Effector CD4-positive, alpha-beta T cell (primary cell): ENCODE measurements at regions not wholly inside any gene's neighbourhood (a gene's known extent, or its start where the extent isn't known, plus 50 kb on each side); places are given as distances from the start of the nearest gene placed in this dataset.
"Not testable (repeated sequence)": the region's sequence is repeated elsewhere in the genome, so short reads cannot be mapped to it uniquely, and the experiment has no call there.

Experiments
- DNase-seq: peaks from one replicate; pipeline ENCODE4 v3.0.0-alpha.2; 2020

GRCh38 chr13:59266478-59267063 lies 897.2 kb downstream of the DIAPH3 start:
- DNase-seq = no peak

DNA sequence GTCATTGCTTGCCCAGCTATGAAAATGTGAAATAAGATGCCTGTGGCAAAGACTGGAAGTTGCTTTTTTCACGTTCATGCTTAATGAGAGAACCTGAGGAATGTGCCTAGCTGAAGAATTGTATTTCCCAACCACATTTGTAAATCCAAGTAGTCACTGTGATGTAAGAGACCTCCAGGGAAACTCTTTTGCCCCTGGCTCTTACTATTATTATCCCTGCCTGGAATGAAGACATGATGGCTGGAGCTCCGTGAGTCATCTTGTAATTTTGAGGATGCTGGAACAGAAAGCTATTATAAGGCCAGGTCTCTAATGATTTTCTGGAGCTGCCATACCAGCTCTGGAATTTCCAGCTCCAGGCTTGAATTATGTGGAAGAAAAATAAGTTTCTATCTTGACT lies 894.3 kb downstream of the DIAPH3 start:
- DNase-seq = no peak

DNA sequence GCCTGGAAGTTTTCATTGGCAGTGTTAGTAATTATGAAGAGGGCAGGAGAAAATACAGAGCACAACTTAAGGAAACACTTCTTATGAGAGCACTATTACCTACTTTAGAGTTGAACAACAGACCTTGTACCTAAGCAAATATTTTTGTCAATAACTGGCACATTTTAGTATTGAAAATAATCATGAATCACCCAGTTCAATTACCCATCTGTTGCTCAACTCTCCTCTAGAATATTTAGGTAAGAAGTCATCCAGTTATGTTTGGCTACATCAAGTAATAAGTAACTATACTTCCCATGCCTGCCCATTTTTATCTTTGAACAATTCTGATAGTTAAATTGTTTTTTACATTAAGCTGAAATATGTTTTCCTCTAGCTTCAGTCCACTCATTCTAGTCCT lies 893.4 kb downstream of the DIAPH3 start:
- no peak for DNase-seq

GRCh38 chr13:59274958-59275727 lies 888.6 kb downstream of the DIAPH3 start:
- DNase-seq = no peak

GRCh38 chr13:59276436-59276835 lies 887.3 kb downstream of the DIAPH3 start:
- no peak for DNase-seq

GRCh38 chr13:59277106-59277505 lies 886.6 kb downstream of the DIAPH3 start:
- DNase-seq = no peak

DNA sequence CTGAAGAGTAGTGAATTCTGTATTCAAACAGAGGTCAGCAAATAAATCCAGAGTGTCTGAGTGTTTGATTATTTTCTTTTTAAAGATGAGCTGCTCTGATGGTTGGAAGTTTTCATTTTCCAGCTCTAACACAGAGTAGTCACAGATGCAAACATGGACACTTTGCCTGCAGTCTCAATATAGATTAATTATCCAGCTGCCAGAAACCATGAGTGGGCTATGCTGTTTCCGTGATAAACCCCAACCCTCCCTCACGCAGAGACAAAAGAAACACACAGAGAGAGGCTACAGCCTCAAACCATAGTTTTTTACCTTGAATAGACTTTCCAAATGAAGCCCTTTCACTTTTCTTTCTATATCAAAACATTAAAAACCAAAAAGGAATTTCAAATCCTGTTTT lies 884.7 kb downstream of the DIAPH3 start:
- no peak for DNase-seq

DNA sequence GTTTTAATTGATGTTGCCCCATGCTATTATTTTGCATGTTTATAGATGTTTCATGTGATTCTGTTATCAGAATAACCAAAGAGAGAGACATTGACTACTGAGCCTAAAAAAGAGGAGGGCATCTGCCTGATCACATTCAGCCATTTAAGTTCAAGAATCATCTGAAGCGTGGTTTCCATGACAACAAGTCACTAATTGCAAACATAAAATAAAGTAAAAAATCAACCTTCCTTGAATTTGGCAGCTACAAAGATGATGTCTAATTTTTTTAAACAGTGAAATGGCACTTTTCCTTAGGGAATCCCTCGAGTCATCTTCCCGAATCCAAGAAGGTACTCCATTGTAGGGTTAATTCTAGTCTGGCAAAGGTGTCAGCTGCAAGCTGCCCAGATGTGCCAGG lies 884.2 kb downstream of the DIAPH3 start:
- no peak for DNase-seq

GRCh38 chr13:59280297-59280696 lies 883.4 kb downstream of the DIAPH3 start:
- DNase-seq = no peak

DNA sequence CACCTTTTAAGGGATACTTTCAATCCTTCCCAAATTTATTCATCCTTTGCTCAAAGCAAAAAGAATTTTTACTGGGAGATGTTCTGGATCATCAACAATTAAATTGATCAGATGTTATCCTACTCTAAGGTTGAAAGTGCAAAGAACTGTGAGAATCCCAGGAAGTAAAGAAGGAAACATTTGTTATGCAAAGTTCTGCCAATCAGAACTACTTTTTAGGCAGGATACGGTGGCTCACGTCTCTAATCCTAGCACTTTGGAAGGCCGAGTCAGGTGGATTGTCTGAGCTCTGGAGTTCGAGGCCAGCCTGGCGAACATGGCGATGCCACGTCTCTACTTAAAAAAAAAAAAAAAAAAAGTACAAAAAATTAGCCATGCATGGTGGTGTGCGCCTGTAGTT lies 882.3 kb downstream of the DIAPH3 start:
- DNase-seq = no peak

- DNase-seq = not testable (repeated sequence)
Measured at GRCh38 chr13:59292240-59292639, 871.5 kb downstream of the DIAPH3 start.

GRCh38 chr13:59299584-59299983 lies 864.1 kb downstream of the DIAPH3 start:
- DNase-seq = no peak

DNA sequence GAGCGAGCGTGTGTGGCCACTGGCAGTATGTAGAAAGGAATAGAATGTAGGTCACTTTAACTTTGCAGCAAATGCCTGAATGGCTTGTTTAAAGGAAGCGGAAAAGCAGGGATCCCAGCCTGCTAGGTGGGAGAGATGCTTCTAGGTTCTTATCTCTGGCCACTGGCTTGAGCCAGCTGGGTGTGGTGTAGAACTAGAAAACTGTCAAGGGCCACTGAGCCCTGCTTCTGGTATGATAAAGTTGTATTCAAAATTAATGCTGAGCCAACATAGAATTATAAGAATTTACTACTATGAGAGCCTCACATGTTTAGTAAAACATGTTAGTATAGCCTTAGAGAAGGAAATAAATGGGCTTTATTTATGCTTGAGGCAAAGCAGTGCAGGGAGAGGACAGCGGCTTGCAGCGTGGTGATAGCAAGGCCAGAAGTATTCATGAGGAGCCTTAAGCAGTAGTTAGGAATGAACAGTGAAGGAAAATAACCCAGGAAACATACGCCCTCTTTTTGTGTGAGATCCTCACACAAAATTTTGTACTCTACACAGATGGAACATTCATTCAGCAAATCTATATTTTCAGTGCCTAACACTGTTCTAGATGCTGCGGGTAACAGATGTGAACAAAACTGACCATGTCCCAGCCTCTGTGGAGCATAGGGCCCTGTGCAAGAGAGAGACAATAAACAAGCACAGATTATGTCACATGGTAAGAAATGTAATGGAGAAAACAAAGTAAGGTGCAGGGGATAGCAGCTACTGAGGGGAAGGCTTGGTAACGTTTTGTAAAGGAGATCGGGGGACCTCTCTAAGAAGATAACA lies 863.2 kb downstream of the DIAPH3 start:
- no peak for DNase-seq

GRCh38 chr13:59301174-59301567 lies 862.6 kb downstream of the DIAPH3 start:
- DNase-seq = no peak

DNA sequence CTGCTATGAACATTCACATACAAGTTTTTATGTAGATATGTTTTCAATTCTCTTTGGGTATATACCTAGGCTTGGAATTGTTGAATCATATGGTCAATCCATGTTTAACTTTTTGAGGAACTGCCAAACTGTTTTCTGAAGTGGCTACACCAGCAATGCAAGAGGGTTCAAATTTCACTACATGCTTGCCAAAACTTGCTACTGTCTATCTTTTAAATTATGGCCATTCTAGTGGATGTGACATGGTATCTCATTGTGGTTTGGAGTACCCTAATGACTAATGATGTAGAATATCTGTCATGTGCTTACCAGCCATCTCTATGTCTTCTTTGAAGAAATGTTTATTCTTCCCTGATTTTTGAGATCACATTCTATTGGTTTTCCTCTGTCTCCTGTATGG lies 860.3 kb downstream of the DIAPH3 start:
- no peak for DNase-seq

DNA sequence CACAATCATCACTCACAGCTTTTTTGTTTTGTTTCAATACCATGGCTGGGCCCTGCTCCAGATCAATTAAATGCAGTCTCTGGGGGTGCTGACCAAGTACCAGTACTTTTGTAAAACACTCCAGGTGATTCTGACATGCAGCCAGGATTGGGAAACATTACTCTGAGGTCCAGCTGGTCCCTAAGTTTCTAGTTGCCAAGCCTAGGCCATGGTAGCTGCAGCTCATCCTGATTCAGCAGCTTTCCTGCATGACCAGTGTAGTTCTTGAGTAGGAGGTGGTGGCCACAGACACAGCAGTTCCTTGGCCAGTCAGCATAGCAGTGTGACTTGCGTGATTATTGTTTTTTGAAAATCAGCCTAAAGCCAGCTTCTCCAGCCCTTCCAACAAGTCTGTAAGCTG lies 859.1 kb downstream of the DIAPH3 start:
- no peak for DNase-seq

DNA sequence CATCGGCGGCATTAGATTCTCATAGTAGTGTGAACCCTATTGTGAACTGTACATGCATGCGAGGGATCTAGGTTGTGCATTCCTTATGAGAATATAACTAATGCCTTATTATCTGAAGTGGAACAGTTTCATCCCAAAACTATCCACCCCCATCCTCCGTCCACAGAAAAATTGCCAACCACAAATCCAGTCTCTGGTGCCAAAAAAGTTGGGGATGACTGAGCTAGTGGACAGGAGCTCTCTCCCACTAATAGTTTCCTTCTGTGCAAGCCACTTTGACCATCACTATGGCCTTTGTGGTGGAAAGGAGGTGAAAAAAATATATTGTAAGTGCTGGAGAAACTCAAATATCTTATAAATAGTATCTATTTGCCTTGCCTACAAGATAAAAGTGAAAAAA lies 857.8 kb downstream of the DIAPH3 start:
- DNase-seq = no peak

- DNase-seq = no peak
Measured at GRCh38 chr13:59312776-59313175, 851.0 kb downstream of the DIAPH3 start.

DNA sequence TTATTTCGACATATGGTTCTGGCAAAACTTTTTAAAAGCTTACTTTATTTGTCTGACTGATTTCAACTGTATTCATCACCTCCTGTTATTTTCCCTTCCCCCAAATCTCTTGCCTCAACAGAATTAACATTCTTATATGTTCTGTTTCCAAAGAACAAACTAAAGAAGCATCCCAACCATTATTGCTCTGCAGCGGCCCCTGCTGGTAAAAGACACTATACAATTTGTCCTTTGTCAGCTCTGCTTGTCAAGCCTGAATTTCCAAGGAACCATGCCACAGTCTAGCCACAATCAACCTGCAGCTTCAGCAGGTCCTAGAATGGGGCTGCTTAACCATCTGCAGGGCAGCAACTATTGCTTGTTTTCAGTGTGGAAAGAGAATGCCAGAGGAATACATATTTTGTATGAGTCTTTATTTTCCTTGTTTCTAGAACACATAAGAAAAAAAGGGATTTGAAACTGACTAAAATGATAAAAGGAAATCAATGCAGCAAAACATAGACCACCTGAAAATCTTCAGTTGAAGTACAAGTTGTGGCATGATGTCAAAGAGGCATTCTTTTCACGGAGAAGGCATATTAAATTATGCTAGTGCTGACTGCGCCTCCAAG lies 845.3 kb downstream of the DIAPH3 start:
- peak; percentile 31 for DNase-seq

- no peak for DNase-seq
Measured at GRCh38 chr13:59319276-59319675, 844.5 kb downstream of the DIAPH3 start.

- DNase-seq = no peak
Measured at GRCh38 chr13:59320021-59320420, 843.7 kb downstream of the DIAPH3 start.

- DNase-seq = not testable (repeated sequence)
Measured at GRCh38 chr13:59324401-59324800, 839.3 kb downstream of the DIAPH3 start.

DNA sequence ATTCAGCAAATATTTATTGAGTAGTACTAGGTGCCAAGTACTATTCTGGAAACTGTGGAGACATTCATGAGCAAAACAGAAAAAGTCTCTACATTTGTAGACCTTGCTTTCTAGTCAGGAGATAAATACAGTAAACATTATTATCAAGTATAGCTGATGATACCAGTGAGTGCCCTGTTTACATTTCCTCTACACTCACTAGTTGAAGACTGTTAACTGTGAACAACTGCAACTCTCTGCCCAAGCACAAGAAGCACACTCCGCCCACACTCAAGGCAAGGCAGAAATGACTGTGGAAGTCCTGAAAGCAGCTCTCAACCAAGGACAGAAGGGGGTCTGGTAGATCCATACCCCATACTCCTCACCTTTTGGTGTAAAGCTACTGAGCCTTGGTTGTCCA lies 837.0 kb downstream of the DIAPH3 start:
- DNase-seq = no peak
